MCF 10A (cell line): ENCODE measurements at regions not wholly inside any gene's neighbourhood (a gene's known extent, or its start where the extent isn't known, plus 50 kb on each side); places are given as distances from the start of the nearest gene placed in this dataset.

Source experiments
- BruUV-seq: library from RNA; stranded (reverse); fragments of 400-500 nt; replicated peaks from 2 replicates; lab custom pipeline; 2021; lab: Mats Ljungman, UMichigan
- CTCF ChIA-PET: fragments of 300-600 bp; sonication (Branson Sonifier 250); formaldehyde crosslinking; extraction: SDS; loops from one replicate; lab custom pipeline; 2021; ENCODE audit warnings: antibody characterized with exemption, inconsistent platforms; lab: Yijun Ruan, JAX
- POLR2A ChIA-PET: fragments of 300-600, 350-650 bp; sonication (Branson Sonifier 250); formaldehyde crosslinking; extraction: SDS; loops from one replicate; lab custom pipeline; 2020; ENCODE audit warnings: antibody characterized with exemption, inconsistent platforms; lab: Yijun Ruan, JAX
- DNase-seq: peaks from one replicate; pipeline ENCODE4 v3.0.0-alpha.2; 2018; ENCODE audit not compliant: unreplicated experiment
- H3K27ac Mint-ChIP-seq: one replicate; pipeline ENCODE4 v1.8.0; 2022; ENCODE audit warnings: mild to moderate bottlenecking, low read depth, mixed read lengths; ENCODE audit not compliant: unreplicated experiment
- H3K27me3 Mint-ChIP-seq: one replicate; pipeline ENCODE4 v1.8.0; 2022; ENCODE audit warnings: mixed read lengths; ENCODE audit not compliant: insufficient read depth, unreplicated experiment
- H3K36me3 Mint-ChIP-seq: one replicate; pipeline ENCODE4 v1.8.0; 2022; ENCODE audit warnings: mild to moderate bottlenecking, moderate library complexity, mixed read lengths; ENCODE audit not compliant: insufficient read depth, unreplicated experiment
- H3K4me1 Mint-ChIP-seq: one replicate; pipeline ENCODE4 v1.8.0; 2022; ENCODE audit warnings: mixed read lengths; ENCODE audit not compliant: insufficient read depth, unreplicated experiment
- H3K4me3 Mint-ChIP-seq: one replicate; pipeline ENCODE4 v1.8.0; 2022; ENCODE audit warnings: mild to moderate bottlenecking, moderate library complexity, mixed read lengths; ENCODE audit not compliant: unreplicated experiment
- H3K9me3 Mint-ChIP-seq: one replicate; pipeline ENCODE4 v1.8.0; 2022; ENCODE audit warnings: mixed read lengths; ENCODE audit not compliant: unreplicated experiment
- intact Hi-C: fragments of 100-400 bp; cut with micrococcal nuclease; formaldehyde crosslinking; loops from 2 replicates; pipeline ENCODE4 v1.14.1; 2022
- TF ChIP-seq, protein P1 (sequence below): fragments of 200-600 bp; IDR thresholded peaks from one replicate; pipeline ENCODE4 v1.8.0; 2022; ENCODE audit warnings: antibody characterized with exemption, mild to moderate bottlenecking; ENCODE audit not compliant: unreplicated experiment

GRCh38 chr4:38606587-38606905, 57.5 kb upstream of the KLF3 start:
- ChIA-PET CTCF (interaction anchor here (0.6 kb wide), 1 partner anchor 69 kb away, joined by 5 read pairs; no protein-coding TSS in a partner anchor), POLR2A (interaction anchor here (0.6 kb wide), 1 partner anchor 41 kb away, joined by 4 read pairs; no protein-coding TSS in a partner anchor)
- intact Hi-C loops: loop anchor here (10.0 kb wide), 1 partner anchor 282 kb away; no protein-coding TSS in a partner anchor
- TF ChIP-seq, protein P1, sequence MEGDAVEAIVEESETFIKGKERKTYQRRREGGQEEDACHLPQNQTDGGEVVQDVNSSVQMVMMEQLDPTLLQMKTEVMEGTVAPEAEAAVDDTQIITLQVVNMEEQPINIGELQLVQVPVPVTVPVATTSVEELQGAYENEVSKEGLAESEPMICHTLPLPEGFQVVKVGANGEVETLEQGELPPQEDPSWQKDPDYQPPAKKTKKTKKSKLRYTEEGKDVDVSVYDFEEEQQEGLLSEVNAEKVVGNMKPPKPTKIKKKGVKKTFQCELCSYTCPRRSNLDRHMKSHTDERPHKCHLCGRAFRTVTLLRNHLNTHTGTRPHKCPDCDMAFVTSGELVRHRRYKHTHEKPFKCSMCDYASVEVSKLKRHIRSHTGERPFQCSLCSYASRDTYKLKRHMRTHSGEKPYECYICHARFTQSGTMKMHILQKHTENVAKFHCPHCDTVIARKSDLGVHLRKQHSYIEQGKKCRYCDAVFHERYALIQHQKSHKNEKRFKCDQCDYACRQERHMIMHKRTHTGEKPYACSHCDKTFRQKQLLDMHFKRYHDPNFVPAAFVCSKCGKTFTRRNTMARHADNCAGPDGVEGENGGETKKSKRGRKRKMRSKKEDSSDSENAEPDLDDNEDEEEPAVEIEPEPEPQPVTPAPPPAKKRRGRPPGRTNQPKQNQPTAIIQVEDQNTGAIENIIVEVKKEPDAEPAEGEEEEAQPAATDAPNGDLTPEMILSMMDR: no peak
- no peaks in the 10 kb centered on the region for H3K9me3 Mint-ChIP-seq
- DNase-seq: no peak
- no TSS peak for BruUV-seq
- no peaks in the 10 kb centered on the region for H3K27me3 Mint-ChIP-seq
- H3K4me1 Mint-ChIP-seq: peaks cover 11% of the 10 kb centered on the region
- H3K36me3 Mint-ChIP-seq: no peaks in the 10 kb centered on the region
- no peak overlapping the region for H3K4me3 Mint-ChIP-seq
- H3K27ac Mint-ChIP-seq: no peak overlapping the region

DNA sequence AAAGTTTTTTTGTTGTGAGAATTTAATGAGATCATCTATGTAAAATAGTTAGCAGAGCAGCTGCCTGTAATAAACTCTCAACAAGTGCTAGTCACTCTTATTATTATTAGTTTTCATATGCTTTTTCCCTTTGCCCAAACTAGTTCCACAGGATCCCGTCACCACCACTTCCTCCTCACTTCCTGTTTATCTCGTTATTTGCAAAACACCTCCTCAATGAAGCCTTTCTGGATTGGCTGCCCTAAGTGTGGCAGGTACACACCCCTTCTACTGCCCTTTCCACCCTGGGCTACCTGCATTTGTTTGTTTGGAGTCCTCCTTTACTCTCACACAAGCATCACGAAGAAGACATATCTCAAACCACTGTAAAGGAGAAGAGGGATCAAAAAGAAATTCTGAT, 54.4 kb upstream of the KLF3 start:
- no peak for DNase-seq
- no peaks in the 10 kb centered on the region for H3K36me3 Mint-ChIP-seq
- H3K27ac Mint-ChIP-seq: no peak overlapping the region
- TF ChIP-seq, protein P1: no peak
- BruUV-seq: no TSS peak
- ChIA-PET CTCF (no interaction called here), POLR2A (interaction anchor here (0.6 to 0.7 kb wide), 2 partner anchors 62 to 214 kb away, joined by 3 read pairs; no protein-coding TSS in a partner anchor)
- no peaks in the 10 kb centered on the region for H3K27me3 Mint-ChIP-seq
- peaks cover 6% of the 10 kb centered on the region for H3K4me1 Mint-ChIP-seq
- no peaks in the 10 kb centered on the region for H3K9me3 Mint-ChIP-seq
- intact Hi-C loops: loop anchor here (10.0 kb wide), 1 partner anchor 285 kb away; no protein-coding TSS in a partner anchor
- no peak overlapping the region for H3K4me3 Mint-ChIP-seq

DNA sequence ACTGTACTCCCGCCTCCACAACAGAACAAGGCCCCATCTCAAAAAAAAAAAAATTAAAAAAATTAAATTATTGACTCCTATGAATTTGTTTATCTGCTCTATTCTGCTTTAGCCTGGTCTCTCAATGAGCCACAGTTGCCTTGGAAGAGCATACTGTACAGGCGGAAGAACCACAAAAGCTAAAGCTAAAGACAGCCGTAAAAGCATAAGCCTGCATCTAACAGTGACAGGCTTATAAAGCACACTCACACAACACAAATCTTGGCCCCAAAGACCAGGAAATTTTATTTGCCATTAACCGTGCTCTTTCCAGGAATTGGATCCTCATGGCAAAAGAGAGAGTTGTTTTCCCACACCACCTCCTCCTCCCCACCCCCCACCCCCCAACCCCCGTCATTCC, 53.5 kb upstream of the KLF3 start:
- no peak overlapping the region for H3K4me3 Mint-ChIP-seq
- H3K27me3 Mint-ChIP-seq: no peaks in the 10 kb centered on the region
- TF ChIP-seq, protein P1: no peak
- H3K4me1 Mint-ChIP-seq: peaks cover under 1% of the 10 kb centered on the region
- H3K36me3 Mint-ChIP-seq: no peaks in the 10 kb centered on the region
- no peaks in the 10 kb centered on the region for H3K9me3 Mint-ChIP-seq
- ChIA-PET CTCF (interaction anchor here (0.6 kb wide), 2 partner anchors 432 to 1104 kb away, joined by 3 read pairs; no protein-coding TSS in a partner anchor), POLR2A (interaction anchor here (0.7 kb wide), 1 partner anchor 215 kb away, joined by 3 read pairs; no protein-coding TSS in a partner anchor)
- no TSS peak for BruUV-seq
- DNase-seq: no peak
- intact Hi-C loops: no loop called here
- no peak overlapping the region for H3K27ac Mint-ChIP-seq

DNA sequence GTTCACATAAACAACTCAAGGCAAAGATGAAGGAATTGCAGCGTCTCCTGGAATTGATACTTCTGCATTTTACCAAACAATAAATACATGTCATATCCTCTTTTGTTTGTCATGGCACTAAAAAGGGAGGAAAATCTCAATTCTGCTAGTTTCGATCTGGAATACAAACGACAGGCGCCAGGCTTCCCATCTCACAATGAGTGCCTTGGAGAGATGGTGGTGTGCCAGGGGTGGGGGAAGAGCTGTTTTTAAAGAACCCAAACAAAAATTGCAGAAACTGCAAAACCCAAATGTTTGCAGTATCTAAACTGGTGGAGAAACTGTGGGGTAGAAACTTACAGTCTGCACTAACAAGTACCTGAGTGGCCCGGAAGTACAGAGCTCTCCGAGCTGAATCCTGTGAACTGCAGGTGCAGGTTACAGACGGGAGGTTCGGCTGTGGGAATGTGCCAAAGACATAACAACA, 53.0 kb upstream of the KLF3 start:
- H3K9me3 Mint-ChIP-seq: no peaks in the 10 kb centered on the region
- intact Hi-C loops: no loop called here
- TF ChIP-seq, protein P1: no peak
- H3K4me3 Mint-ChIP-seq: no peak overlapping the region
- peaks cover 5% of the 10 kb centered on the region for H3K4me1 Mint-ChIP-seq
- H3K27me3 Mint-ChIP-seq: no peaks in the 10 kb centered on the region
- BruUV-seq: no TSS peak
- no peaks in the 10 kb centered on the region for H3K36me3 Mint-ChIP-seq
- CTCF ChIA-PET: interaction anchor here (0.6 kb wide), 2 partner anchors 432 to 1104 kb away, joined by 3 read pairs; no protein-coding TSS in a partner anchor
- no peak overlapping the region for H3K27ac Mint-ChIP-seq
- POLR2A ChIA-PET: interaction anchor here (0.6 kb wide), 1 partner anchor 428 kb away, joined by 4 read pairs; no protein-coding TSS in a partner anchor
- no peak for DNase-seq
